ENCODE measurements at regions not wholly inside any gene's neighbourhood (a gene's known extent, or its start where the extent isn't known, plus 50 kb on each side); places are given as distances from the start of the nearest gene placed in this dataset.

DNA sequence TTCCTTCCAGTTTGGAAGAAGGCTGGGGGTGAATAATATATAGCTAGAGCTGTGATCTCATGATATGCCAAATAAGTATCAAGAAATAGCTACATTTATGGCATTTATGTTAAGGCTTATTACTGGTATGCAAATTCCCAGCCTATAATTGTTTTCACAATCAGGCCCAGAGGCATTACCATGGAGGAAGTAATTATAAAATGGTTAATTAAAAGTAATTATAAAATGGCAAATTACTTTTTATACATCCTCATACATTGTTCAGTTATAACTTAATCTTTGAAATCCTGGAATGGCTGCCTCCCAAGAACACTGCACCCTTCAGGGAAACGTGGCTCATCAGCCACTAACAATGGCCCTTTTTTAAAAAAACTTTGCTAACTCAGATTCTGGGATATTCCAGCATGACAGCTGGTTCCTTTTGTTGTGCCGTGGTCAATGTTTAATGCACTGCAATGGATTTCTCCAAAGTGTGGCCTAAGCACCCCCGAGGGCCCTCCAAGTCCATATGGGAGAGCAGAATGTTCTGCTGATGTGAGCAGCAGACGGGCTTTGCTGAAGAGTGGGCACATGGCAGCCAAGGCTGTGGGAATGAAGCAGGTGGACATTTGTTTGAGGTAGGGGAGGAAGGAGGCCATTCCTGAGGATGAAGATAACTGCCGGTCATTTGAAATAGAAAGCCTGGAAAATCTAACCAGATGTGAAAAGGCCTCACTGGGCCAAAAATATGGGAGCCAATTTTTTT is 483.5 kb upstream of the GCFC2 start:
- TF ChIP-seq CTCF (IDR thresholded peaks at IDR 0.05; ENCODE audit: low read depth, low read length, poor library complexity, severe bottlenecking) (no peak), EZH2phosphoT487 (IDR thresholded peaks at IDR 0.05; ENCODE audit: borderline replicate concordance, low read length) (no peak)
